SK-N-SH (cell line): ENCODE measurements at regions not wholly inside any gene's neighbourhood (a gene's known extent, or its start where the extent isn't known, plus 50 kb on each side); places are given as distances from the start of the nearest gene placed in this dataset.

Experiments used
- CTCF ChIA-PET: fragments of 300-600, 350-600 bp; formaldehyde crosslinking; extraction: SDS; loops from one replicate; lab custom pipeline; 2021; lab: Yijun Ruan, JAX
- POLR2A ChIA-PET: fragments of 350-600 bp; sonication (Branson Sonifier 250); formaldehyde crosslinking; extraction: SDS; loops from one replicate; lab custom pipeline; 2020; ENCODE audit warnings: antibody characterized with exemption, inconsistent platforms; lab: Yijun Ruan, JAX
- DNase-seq: peaks from one replicate; pipeline ENCODE4 v3.0.0; 2012
- H2AFZ ChIP-seq: fragments of 200-600 bp; sonication (generic); 2 replicates; pipeline ENCODE4 v1.8.1; 2016; ENCODE audit warnings: antibody characterized with exemption, mild to moderate bottlenecking, low read depth
- H3F3A ChIP-seq: fragments of 200-600 bp; sonication (generic); replicated peaks from 2 replicates; pipeline ENCODE3; 2016; ENCODE audit warnings: antibody characterized with exemption, mild to moderate bottlenecking; ENCODE audit not compliant: insufficient read depth
- H3K27ac ChIP-seq, 2 experiments: fragments of 200-500 bp in 1 of 2; fragments of 200-600 bp in 1 of 2; sonication (Bioruptor generic) in 1 of 2; sonication (generic), shearing (Covaris generic) in 1 of 2; 2 replicates each; pipeline versions ENCODE4 v1.5.1 to v1.6.1; 2014 to 2016; ENCODE audit warnings: low read depth in 2 of 2, inconsistent platforms in 1 of 2, low read length in 1 of 2, mild to moderate bottlenecking in 1 of 2, mixed read lengths in 1 of 2
- H3K27me3 ChIP-seq: fragments of 200-600 bp; sonication (generic), shearing (Covaris generic); 2 replicates; pipeline ENCODE4 v1.6.1; 2016; ENCODE audit warnings: mixed run types; ENCODE audit not compliant: insufficient read depth
- H3K36me3 ChIP-seq, 2 experiments: fragments of 200-500 bp in 1 of 2; fragments of 200-600 bp in 1 of 2; sonication (Bioruptor generic) in 1 of 2; sonication (generic) in 1 of 2; replicated peaks in 1 of 2; 2 replicates each; pipeline versions ENCODE3 to v1.5.1; 2014 to 2016; ENCODE audit warnings: low read length in 1 of 2, mild to moderate bottlenecking in 1 of 2; ENCODE audit not compliant: insufficient read depth in 2 of 2, control insufficient read depth in 1 of 2
- H3K4me1 ChIP-seq, 2 experiments: fragments of 200-500 bp in 1 of 2; fragments of 200-600 bp in 1 of 2; sonication (Bioruptor generic) in 1 of 2; sonication (generic), shearing (Covaris generic) in 1 of 2; 2 replicates each; pipeline versions ENCODE4 v1.5.1 to v1.6.1; 2014 to 2016; ENCODE audit warnings: low read depth in 1 of 2, low read length in 1 of 2, mixed run types in 1 of 2; ENCODE audit not compliant: insufficient read depth in 2 of 2, control insufficient read depth in 1 of 2
- H3K4me2 ChIP-seq: fragments of 200-600 bp; sonication (generic), shearing (Covaris generic); 2 replicates; pipeline ENCODE4 v1.6.1; 2017; ENCODE audit warnings: mixed run types
- H3K4me3 ChIP-seq, 2 experiments: fragments of 200-500 bp in 1 of 2; fragments of 200-600 bp in 1 of 2; sonication (Bioruptor generic) in 1 of 2; sonication (generic), shearing (Covaris generic) in 1 of 2; 2 replicates each; pipeline versions ENCODE4 v1.5.1 to v1.8.1; 2014 to 2016; ENCODE audit warnings: low read depth in 2 of 2, inconsistent platforms in 1 of 2, low read length in 1 of 2, mild to moderate bottlenecking in 1 of 2, mixed read lengths in 1 of 2, moderate library complexity in 1 of 2
- H3K79me2 ChIP-seq: fragments of 200-600 bp; sonication (generic); 2 replicates; pipeline ENCODE4 v1.8.1; 2017; ENCODE audit warnings: mild to moderate bottlenecking; ENCODE audit not compliant: insufficient read depth
- H3K9ac ChIP-seq: fragments of 200-600 bp; sonication (generic); 2 replicates; pipeline ENCODE4 v1.6.1; 2017; ENCODE audit warnings: mixed run types
- H3K9me2 ChIP-seq: fragments of 200-600 bp; sonication (generic); 2 replicates; pipeline ENCODE4 v1.6.1; 2017; ENCODE audit warnings: mixed run types
- H3K9me3 ChIP-seq: fragments of 200-600 bp; sonication (generic); 2 replicates; pipeline ENCODE4 v1.6.1; 2017; ENCODE audit warnings: mixed run types, mild to moderate bottlenecking, moderate library complexity
- H4K20me1 ChIP-seq: fragments of 200-600 bp; sonication (generic); 2 replicates; pipeline ENCODE4 v1.6.1; 2017; ENCODE audit warnings: mild to moderate bottlenecking, mixed run types; ENCODE audit not compliant: insufficient read depth
- CHD2 ChIP-seq: fragments of 150-350 bp; IDR thresholded peaks from 2 replicates; pipeline ENCODE4 v1.6.1; 2018; ENCODE audit warnings: low read length; ENCODE audit not compliant: partially characterized antibody
- EP300 ChIP-seq, 2 experiments: IDR thresholded peaks; 2 replicates each; pipeline versions ENCODE4 v1.4.0 to v1.6.1; 2012; ENCODE audit warnings: borderline replicate concordance in 1 of 2, low read depth in 1 of 2, low read length in 1 of 2
- FOSL2 ChIP-seq: IDR thresholded peaks from 2 replicates; pipeline ENCODE4 v1.4.0; 2012; ENCODE audit warnings: low read depth, mild to moderate bottlenecking, moderate library complexity, borderline replicate concordance
- FOXJ3 ChIP-seq: sonication (generic); formaldehyde crosslinking; IDR thresholded peaks from 2 replicates; pipeline ENCODE4 v1.5.1; 2020; ENCODE audit warnings: mild to moderate bottlenecking, missing genetic modification reagents
- FOXM1 ChIP-seq: IDR thresholded peaks from 2 replicates; pipeline ENCODE4 v1.4.0; 2012; ENCODE audit warnings: low read depth, mild to moderate bottlenecking
- GABPA ChIP-seq: IDR thresholded peaks from 2 replicates; pipeline ENCODE4 v1.4.0; 2012; ENCODE audit warnings: low read depth, mild to moderate bottlenecking
- GATA2 ChIP-seq: sonication (generic); formaldehyde crosslinking; IDR thresholded peaks from 2 replicates; pipeline ENCODE4 v1.5.0; 2020; ENCODE audit warnings: mild to moderate bottlenecking, missing genetic modification reagents
- JUND ChIP-seq: IDR thresholded peaks from 2 replicates; pipeline ENCODE4 v1.4.0; 2012
- NRF1 ChIP-seq: IDR thresholded peaks from 2 replicates; pipeline ENCODE4 v1.6.1; 2012; ENCODE audit warnings: low read depth, mild to moderate bottlenecking, low read length
- SMC3 ChIP-seq: IDR thresholded peaks from 2 replicates; pipeline ENCODE4 v1.6.1; 2012; ENCODE audit warnings: low read depth, low read length, improper control_type of control experiment
- TCF12 ChIP-seq: IDR thresholded peaks from 2 replicates; pipeline ENCODE4 v1.4.0; 2012
- TF ChIP-seq, protein P1 (sequence below): IDR thresholded peaks from 2 replicates; pipeline ENCODE4 v1.6.1; 2012; ENCODE audit warnings: mild to moderate bottlenecking, low read depth, low read length, moderate library complexity
- TF ChIP-seq, protein P2 (sequence below): fragments of 150-350 bp; IDR thresholded peaks from 2 replicates; pipeline ENCODE4 v1.6.1; 2016; ENCODE audit warnings: mild to moderate bottlenecking, low read depth, low read length
- TF ChIP-seq, protein P3 (sequence below): IDR thresholded peaks from 2 replicates; pipeline ENCODE4; 2012
- TF ChIP-seq, protein P4 (sequence below): IDR thresholded peaks from 2 replicates; pipeline ENCODE4 v1.4.0; 2012; ENCODE audit warnings: low read depth, borderline replicate concordance
- TF ChIP-seq, protein P5 (sequence below): fragments of 200-600 bp; sonication (generic); IDR thresholded peaks from 2 replicates; pipeline ENCODE4 v1.6.1; 2017; ENCODE audit warnings: antibody characterized with exemption, mild to moderate bottlenecking, moderate library complexity

DNA sequence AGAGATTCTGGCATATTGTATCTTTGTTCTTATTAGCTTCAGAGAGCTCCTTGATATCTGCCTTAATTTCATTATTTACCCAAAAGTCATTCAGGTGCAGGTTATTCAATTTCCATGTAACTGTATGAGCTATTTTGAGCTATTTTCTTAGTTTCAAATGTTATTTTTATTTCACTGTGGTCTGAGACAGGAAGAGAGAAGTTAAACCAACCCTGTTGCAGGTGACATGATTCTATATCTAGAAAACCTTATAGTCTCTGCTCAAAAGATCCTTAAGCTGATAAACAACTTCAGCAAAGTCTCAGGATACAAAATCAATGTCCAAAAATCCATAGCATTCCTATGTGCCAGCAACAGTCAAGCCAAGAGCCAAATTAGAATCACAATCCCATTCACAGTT is 1644.0 kb upstream of the B3GALT2 start (continued):
- TF ChIP-seq, protein P1, sequence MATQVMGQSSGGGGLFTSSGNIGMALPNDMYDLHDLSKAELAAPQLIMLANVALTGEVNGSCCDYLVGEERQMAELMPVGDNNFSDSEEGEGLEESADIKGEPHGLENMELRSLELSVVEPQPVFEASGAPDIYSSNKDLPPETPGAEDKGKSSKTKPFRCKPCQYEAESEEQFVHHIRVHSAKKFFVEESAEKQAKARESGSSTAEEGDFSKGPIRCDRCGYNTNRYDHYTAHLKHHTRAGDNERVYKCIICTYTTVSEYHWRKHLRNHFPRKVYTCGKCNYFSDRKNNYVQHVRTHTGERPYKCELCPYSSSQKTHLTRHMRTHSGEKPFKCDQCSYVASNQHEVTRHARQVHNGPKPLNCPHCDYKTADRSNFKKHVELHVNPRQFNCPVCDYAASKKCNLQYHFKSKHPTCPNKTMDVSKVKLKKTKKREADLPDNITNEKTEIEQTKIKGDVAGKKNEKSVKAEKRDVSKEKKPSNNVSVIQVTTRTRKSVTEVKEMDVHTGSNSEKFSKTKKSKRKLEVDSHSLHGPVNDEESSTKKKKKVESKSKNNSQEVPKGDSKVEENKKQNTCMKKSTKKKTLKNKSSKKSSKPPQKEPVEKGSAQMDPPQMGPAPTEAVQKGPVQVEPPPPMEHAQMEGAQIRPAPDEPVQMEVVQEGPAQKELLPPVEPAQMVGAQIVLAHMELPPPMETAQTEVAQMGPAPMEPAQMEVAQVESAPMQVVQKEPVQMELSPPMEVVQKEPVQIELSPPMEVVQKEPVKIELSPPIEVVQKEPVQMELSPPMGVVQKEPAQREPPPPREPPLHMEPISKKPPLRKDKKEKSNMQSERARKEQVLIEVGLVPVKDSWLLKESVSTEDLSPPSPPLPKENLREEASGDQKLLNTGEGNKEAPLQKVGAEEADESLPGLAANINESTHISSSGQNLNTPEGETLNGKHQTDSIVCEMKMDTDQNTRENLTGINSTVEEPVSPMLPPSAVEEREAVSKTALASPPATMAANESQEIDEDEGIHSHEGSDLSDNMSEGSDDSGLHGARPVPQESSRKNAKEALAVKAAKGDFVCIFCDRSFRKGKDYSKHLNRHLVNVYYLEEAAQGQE = no peak
- TF ChIP-seq TCF12 (no peak), EP300 (IDR thresholded peaks at IDR 0.05; ENCODE audit: borderline replicate concordance in 1 of 2, low read depth in 1 of 2, low read length in 1 of 2) (no peak), SMC3 (no peak), GATA2 (no peak), FOSL2 (no peak), CHD2 (no peak)
- TF ChIP-seq, protein P2, sequence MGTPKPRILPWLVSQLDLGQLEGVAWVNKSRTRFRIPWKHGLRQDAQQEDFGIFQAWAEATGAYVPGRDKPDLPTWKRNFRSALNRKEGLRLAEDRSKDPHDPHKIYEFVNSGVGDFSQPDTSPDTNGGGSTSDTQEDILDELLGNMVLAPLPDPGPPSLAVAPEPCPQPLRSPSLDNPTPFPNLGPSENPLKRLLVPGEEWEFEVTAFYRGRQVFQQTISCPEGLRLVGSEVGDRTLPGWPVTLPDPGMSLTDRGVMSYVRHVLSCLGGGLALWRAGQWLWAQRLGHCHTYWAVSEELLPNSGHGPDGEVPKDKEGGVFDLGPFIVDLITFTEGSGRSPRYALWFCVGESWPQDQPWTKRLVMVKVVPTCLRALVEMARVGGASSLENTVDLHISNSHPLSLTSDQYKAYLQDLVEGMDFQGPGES = no peak

DNA sequence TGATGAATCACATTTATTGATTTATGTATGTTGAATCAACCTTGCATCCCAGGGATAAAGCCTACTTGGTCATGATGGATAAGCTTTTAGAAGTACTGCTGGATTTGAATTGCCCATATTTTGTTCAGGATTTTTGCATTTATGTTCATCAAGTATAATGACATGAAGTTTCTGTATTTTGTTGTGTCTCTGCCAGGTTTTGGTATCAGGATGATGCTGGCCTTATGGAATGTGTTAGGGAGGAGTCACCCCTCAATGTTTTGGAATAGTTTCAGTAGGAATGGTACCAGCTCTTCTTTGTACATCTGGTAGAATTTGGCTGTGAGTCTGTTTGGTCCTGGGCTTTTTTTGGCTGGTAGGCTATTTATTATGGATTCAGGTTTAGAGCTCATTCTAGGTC is 1643.1 kb upstream of the B3GALT2 start:
- no peak overlapping the region for H3K4me2 ChIP-seq
- DNase-seq = no peak
- TF ChIP-seq, protein P3, sequence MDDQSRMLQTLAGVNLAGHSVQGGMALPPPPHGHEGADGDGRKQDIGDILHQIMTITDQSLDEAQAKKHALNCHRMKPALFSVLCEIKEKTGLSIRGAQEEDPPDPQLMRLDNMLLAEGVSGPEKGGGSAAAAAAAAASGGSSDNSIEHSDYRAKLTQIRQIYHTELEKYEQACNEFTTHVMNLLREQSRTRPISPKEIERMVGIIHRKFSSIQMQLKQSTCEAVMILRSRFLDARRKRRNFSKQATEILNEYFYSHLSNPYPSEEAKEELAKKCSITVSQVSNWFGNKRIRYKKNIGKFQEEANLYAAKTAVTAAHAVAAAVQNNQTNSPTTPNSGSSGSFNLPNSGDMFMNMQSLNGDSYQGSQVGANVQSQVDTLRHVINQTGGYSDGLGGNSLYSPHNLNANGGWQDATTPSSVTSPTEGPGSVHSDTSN = no peak
- TF ChIP-seq NRF1 = no peak
- TF ChIP-seq FOXM1 = no peak
- TF ChIP-seq, protein P4, sequence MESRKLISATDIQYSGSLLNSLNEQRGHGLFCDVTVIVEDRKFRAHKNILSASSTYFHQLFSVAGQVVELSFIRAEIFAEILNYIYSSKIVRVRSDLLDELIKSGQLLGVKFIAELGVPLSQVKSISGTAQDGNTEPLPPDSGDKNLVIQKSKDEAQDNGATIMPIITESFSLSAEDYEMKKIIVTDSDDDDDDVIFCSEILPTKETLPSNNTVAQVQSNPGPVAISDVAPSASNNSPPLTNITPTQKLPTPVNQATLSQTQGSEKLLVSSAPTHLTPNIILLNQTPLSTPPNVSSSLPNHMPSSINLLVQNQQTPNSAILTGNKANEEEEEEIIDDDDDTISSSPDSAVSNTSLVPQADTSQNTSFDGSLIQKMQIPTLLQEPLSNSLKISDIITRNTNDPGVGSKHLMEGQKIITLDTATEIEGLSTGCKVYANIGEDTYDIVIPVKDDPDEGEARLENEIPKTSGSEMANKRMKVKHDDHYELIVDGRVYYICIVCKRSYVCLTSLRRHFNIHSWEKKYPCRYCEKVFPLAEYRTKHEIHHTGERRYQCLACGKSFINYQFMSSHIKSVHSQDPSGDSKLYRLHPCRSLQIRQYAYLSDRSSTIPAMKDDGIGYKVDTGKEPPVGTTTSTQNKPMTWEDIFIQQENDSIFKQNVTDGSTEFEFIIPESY = no peak
- TF ChIP-seq GABPA = no peak
- TF ChIP-seq TCF12 = no peak
- TF ChIP-seq GATA2 = no peak
- TF ChIP-seq JUND = no peak
- TF ChIP-seq, protein P5, sequence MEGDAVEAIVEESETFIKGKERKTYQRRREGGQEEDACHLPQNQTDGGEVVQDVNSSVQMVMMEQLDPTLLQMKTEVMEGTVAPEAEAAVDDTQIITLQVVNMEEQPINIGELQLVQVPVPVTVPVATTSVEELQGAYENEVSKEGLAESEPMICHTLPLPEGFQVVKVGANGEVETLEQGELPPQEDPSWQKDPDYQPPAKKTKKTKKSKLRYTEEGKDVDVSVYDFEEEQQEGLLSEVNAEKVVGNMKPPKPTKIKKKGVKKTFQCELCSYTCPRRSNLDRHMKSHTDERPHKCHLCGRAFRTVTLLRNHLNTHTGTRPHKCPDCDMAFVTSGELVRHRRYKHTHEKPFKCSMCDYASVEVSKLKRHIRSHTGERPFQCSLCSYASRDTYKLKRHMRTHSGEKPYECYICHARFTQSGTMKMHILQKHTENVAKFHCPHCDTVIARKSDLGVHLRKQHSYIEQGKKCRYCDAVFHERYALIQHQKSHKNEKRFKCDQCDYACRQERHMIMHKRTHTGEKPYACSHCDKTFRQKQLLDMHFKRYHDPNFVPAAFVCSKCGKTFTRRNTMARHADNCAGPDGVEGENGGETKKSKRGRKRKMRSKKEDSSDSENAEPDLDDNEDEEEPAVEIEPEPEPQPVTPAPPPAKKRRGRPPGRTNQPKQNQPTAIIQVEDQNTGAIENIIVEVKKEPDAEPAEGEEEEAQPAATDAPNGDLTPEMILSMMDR = no peak
- TF ChIP-seq FOXJ3 (CRISPR knock-in tag) = no peak
- TF ChIP-seq, protein P1 = no peak
- TF ChIP-seq, protein P2 = no peak
- TF ChIP-seq CHD2 = no peak
- H3K9me2 ChIP-seq = no peaks in the 10 kb centered on the region
- no peaks in the 10 kb centered on the region; a peak in 1 of 4 replicates for H3K4me1 ChIP-seq
- ChIA-PET CTCF (no interaction called here), POLR2A (no interaction called here)
- H3K9me3 ChIP-seq = no peaks in the 10 kb centered on the region
- no peak overlapping the region for H3K27ac ChIP-seq
- H3K79me2 ChIP-seq = no peaks in the 10 kb centered on the region
- no peaks in the 10 kb centered on the region for H3K36me3 ChIP-seq
- no peaks in the 10 kb centered on the region for H3F3A ChIP-seq
- no peaks in the 10 kb centered on the region for H3K27me3 ChIP-seq
- H3K9ac ChIP-seq = no peak overlapping the region
- H3K4me3 ChIP-seq = no peak overlapping the region
- no peaks in the 10 kb centered on the region for H4K20me1 ChIP-seq
- H2AFZ ChIP-seq = no peak overlapping the region
